Bronchial epithelial cell (primary cell): ENCODE measurements at regions not wholly inside any gene's neighbourhood (a gene's known extent, or its start where the extent isn't known, plus 50 kb on each side); places are given as distances from the start of the nearest gene placed in this dataset.
A peak's percentile ranks its signal among the peaks of the same experiment; 100 is the strongest.

ENCODE experiments used
- DNase-seq: peaks from one replicate; pipeline ENCODE4 v3.0.0-alpha.2; 2010; ENCODE audit warnings: low read depth
- FAIRE-seq: peaks from 2 replicates; lab custom pipeline; 2011; peaks lifted over from hg19 to GRCh38; lab: Jason Lieb, UNC
- H3K27me3 ChIP-seq: 2 replicates; pipeline ENCODE4 v1.5.1; 2011; ENCODE audit warnings: low read length; ENCODE audit not compliant: control insufficient read depth, insufficient read depth
- H3K36me3 ChIP-seq: 2 replicates; pipeline ENCODE4 v1.5.1; 2011; ENCODE audit warnings: low read length; ENCODE audit not compliant: control insufficient read depth, insufficient read depth
- H3K4me3 ChIP-seq: 2 replicates; pipeline ENCODE4 v1.5.1; 2011; ENCODE audit warnings: mild to moderate bottlenecking, low read depth, low read length, control low read depth
- TF ChIP-seq, protein P1 (sequence below): IDR thresholded peaks from 2 replicates; pipeline ENCODE4 v1.5.1; 2011; ENCODE audit warnings: mild to moderate bottlenecking, moderate library complexity, low read length, control low read depth, inconsistent platforms; ENCODE audit not compliant: insufficient read depth, severe bottlenecking

DNA sequence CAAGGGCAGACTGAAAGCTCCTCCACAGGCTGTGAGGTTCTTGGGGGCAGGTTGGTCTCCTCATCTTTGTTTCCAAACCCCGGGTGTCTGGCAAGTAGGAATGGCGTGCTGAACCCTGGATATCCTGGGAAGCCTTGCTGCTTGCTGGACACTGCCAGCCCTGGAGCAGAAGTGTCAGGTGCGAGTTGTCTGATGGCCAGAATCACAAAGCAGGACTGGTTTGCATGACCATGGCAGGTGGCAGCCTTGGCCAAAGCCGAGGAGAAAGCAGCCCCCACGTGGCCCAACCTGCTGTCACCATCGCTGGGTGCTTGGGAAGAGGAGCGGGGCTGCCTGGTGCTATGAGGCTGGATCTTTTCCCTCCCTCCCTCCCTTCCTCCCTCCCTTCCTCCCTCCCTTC, 309.5 kb upstream of the HS6ST1 start:
- FAIRE-seq (no peak), DNase-seq (no peak)
- TF ChIP-seq, protein P1, sequence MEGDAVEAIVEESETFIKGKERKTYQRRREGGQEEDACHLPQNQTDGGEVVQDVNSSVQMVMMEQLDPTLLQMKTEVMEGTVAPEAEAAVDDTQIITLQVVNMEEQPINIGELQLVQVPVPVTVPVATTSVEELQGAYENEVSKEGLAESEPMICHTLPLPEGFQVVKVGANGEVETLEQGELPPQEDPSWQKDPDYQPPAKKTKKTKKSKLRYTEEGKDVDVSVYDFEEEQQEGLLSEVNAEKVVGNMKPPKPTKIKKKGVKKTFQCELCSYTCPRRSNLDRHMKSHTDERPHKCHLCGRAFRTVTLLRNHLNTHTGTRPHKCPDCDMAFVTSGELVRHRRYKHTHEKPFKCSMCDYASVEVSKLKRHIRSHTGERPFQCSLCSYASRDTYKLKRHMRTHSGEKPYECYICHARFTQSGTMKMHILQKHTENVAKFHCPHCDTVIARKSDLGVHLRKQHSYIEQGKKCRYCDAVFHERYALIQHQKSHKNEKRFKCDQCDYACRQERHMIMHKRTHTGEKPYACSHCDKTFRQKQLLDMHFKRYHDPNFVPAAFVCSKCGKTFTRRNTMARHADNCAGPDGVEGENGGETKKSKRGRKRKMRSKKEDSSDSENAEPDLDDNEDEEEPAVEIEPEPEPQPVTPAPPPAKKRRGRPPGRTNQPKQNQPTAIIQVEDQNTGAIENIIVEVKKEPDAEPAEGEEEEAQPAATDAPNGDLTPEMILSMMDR = no peak
- Histone ChIP-seq H3K4me3 (no peak overlapping the region), H3K27me3 (peaks cover 4% of the 10 kb centered on the region), H3K36me3 (no peaks in the 10 kb centered on the region)

DNA sequence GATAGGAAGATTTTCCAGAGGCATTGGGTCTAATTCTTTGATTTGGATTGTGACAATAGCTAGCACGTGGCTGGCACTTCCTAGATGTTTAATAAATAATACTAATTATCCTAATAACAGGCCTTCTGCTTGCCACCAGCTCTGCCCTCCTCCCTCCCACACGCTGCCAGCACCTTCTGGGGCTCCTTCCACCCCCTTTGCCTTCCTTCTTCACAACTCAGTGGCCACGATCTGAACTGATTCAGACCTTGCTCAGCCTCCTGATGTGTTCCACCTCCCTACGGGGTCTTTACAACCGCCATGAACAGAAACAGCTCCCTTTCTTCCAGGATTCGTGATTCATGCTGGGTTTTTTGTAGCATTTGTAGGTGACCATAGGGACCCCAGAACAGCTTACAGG, 310.3 kb upstream of the HS6ST1 start:
- TF ChIP-seq, protein P1 = no peak
- H3K4me3 ChIP-seq = no peak overlapping the region
- DNase-seq (no peak), FAIRE-seq (peak; percentile 77)
- H3K36me3 ChIP-seq = no peaks in the 10 kb centered on the region
- H3K27me3 ChIP-seq = peaks cover 4% of the 10 kb centered on the region

DNA sequence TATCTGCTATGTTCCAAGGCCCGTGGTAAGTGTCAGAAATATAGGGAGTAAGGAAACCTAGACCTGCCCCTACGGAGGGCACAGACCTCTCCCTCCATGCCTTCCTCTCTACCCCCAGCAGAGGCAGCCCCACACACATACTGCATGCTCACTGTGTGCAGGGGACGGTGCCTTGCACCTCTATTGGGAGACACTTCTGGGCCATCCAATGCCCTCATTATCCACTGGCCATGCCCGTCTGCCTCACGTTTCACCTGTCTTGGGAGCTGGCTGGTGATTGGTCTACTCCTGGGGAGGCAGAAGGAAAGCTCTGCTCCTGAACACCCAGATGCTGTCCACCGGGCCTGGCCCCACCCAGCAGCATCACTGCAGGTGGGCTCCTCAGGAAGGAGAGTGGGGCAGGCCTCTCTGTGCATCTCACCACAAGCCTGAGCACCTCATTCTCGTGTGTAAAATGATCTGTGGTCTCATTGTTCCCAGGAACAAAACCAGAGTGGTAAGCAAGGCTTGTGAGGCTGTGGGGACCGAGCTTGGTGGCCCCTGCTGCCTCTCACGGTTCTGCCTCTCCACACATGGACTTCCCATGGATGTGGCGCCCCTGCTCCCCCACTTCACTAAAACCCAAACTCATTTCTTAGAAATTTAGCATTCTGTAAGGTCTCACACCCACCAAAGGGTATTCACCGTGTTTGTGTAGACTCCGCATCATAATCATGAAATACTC, 312.5 kb upstream of the HS6ST1 start:
- no peaks in the 10 kb centered on the region for H3K36me3 ChIP-seq
- peaks cover 1% of the 10 kb centered on the region for H3K27me3 ChIP-seq
- DNase-seq (no peak), FAIRE-seq (peak; percentile 76)
- TF ChIP-seq, protein P1 = no peak
- no peak overlapping the region for H3K4me3 ChIP-seq

DNA sequence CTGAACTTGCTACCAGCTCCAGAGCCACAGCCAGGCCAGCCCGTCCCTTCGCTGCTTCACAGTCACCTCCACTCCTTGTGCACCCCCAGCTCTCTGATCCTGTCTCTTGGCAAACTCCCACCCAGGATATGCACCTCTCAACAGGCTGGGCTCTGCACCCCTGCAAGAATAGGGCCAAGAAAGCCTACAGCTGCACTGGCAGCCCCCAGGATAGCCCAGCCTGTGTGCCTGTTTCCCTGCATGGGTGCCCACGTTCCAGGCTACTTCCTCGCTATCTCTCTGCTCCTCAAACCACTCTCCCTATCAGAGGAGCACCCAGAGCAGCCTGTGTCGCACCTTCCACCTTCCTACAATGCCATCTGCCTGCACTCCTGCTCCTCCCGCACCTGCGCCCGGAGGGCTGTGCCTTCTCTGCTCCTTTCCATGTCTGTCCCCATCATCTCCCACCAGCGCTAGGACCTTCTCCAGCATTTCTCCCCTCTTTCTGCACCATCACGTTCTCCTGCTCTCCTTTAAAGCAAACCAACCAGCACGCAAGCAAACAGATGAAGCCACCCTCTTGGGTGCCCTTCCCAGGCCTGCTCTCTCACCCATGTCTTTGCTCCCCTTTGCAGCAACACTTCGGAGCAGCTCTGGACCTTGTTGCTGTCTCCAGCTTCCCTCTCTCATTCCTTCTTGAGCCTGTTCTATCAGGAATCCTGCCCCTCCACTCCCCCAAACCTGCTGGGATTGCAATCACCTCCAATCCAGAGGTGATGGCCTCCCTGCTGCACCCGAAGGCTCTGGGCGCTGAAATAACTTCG, 313.2 kb upstream of the HS6ST1 start:
- FAIRE-seq (peak; percentile 75), DNase-seq (no peak)
- Histone ChIP-seq H3K36me3 (no peaks in the 10 kb centered on the region), H3K4me3 (no peak overlapping the region), H3K27me3 (peaks cover 1% of the 10 kb centered on the region)
- TF ChIP-seq, protein P1 = no peak

DNA sequence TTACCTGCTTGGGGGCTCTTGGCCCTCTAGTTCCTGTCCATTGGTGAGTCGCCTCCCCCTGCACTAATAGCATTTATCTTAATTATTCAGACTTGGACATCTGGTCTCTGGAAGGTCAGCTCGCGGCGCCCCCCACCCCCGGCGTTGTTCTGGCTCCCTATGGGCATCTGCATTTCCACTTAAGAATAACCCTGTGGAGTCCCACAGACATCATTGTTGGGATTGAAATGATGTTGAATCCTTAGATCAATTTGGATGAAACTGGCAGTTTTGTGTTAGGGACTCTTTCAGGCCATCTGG, 313.8 kb upstream of the HS6ST1 start:
- FAIRE-seq = no peak
- no peak overlapping the region for H3K4me3 ChIP-seq
- no peak for DNase-seq
- TF ChIP-seq, protein P1 = no peak
- H3K36me3 ChIP-seq = no peaks in the 10 kb centered on the region
- peaks cover 1% of the 10 kb centered on the region for H3K27me3 ChIP-seq
